Tibial nerve (tissue), 4 donors: ENCODE measurements at regions not wholly inside any gene's neighbourhood (a gene's known extent, or its start where the extent isn't known, plus 50 kb on each side); places are given as distances from the start of the nearest gene placed in this dataset.

ENCODE experiments used
- CTCF ChIP-seq, 5 experiments: fragments of 200-600 bp in 3 of 5; fragments of 450-650 bp in 2 of 5; sonication (generic) in 3 of 5; IDR thresholded peaks; one replicate each; pipeline ENCODE4 v1.5.1; 2016 to 2019; ENCODE audit warnings: antibody characterized with exemption in 5 of 5, mild to moderate bottlenecking in 3 of 5, moderate library complexity in 2 of 5
- EP300 ChIP-seq, 2 donors: sonication (generic); formaldehyde crosslinking; IDR thresholded peaks; one replicate each; pipeline ENCODE4 v1.6.1; 2017; ENCODE audit warnings: antibody characterized with exemption in 2 of 2, mild to moderate bottlenecking in 1 of 2
- POLR2A ChIP-seq, 2 donors: fragments of 450-650 bp; IDR thresholded peaks; one replicate each; pipeline ENCODE4 v1.6.1; 2017; ENCODE audit warnings: antibody characterized with exemption in 2 of 2, mild to moderate bottlenecking in 2 of 2, moderate library complexity in 2 of 2

GRCh38 chr7:124086843-124087242 is 54.0 kb upstream of the TMEM229A start:
- TF ChIP-seq CTCF (IDR thresholded peaks at IDR 0.05) (no peak), POLR2A (IDR thresholded peaks at IDR 0.05) (no peak), EP300 (IDR thresholded peaks at IDR 0.05) (no peak)
